RCC 7860 (cell line): ENCODE measurements at regions not wholly inside any gene's neighbourhood (a gene's known extent, or its start where the extent isn't known, plus 50 kb on each side); places are given as distances from the start of the nearest gene placed in this dataset.
"Not testable (repeated sequence)": the region's sequence is repeated elsewhere in the genome, so short reads cannot be mapped to it uniquely, and the experiment has no call there.

Source experiments
- DNase-seq: peaks from one replicate; pipeline ENCODE4 v3.0.0-alpha.2; 2015; ENCODE audit warnings: low spot score
- FAIRE-seq: peaks from 2 replicates; lab custom pipeline; 2012; peaks lifted over from hg19 to GRCh38; lab: Jason Lieb, UNC

- DNase-seq (no peak), FAIRE-seq (no peak)
Measured at GRCh38 chr1:221494670-221495069, 247.2 kb downstream of the DUSP10 start.

GRCh38 chr1:221497046-221497445, 244.8 kb downstream of the DUSP10 start:
- FAIRE-seq (no peak), DNase-seq (no peak)

GRCh38 chr1:221503268-221503667, 238.6 kb downstream of the DUSP10 start:
- DNase-seq: no peak
- FAIRE-seq: no peak

GRCh38 chr1:221509575-221510355, 232.1 kb downstream of the DUSP10 start:
- no peak for FAIRE-seq
- no peak for DNase-seq

GRCh38 chr1:221510793-221511503, 230.9 kb downstream of the DUSP10 start:
- FAIRE-seq: no peak
- DNase-seq: no peak

GRCh38 chr1:221511797-221512196, 230.1 kb downstream of the DUSP10 start:
- DNase-seq: no peak
- no peak for FAIRE-seq

DNA sequence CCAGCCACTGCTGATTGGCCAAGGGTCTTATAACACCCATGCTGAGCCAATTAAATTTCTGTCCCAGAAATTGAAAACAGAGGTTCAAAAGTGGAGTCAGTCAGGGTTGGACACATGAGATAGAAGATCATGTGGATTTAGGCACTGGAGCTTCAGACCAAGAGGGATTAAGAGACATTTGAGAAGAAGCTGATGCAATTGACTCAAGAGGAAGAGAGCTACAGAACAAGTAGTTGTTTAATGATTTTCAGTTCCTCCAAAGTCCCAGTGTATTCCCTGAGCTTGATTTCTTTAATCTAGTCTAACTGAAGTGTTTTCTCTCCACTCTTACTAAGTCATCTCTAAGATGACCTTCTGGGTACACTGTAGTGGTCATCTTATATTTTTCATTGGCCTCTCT, 227.1 kb downstream of the DUSP10 start:
- DNase-seq (no peak), FAIRE-seq (no peak)

DNA sequence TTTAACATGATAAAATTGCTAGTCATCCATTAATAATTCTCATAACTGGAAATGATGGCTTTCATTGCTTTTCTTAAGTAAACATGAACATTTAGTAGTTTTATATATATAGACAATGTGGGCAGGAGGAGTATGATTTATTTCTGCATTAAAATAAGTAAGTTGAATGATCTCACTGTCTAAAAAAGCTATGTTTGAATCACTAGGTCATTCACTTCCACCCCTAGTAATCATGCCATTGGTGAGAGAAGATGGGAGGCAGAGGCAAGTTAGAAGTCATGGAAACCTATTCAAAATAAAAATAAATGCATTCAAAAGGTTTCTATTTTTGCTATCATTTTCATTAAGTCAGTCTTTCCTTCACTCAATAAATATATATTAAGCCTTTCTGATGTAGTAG, 226.4 kb downstream of the DUSP10 start:
- DNase-seq (no peak), FAIRE-seq (no peak)

DNA sequence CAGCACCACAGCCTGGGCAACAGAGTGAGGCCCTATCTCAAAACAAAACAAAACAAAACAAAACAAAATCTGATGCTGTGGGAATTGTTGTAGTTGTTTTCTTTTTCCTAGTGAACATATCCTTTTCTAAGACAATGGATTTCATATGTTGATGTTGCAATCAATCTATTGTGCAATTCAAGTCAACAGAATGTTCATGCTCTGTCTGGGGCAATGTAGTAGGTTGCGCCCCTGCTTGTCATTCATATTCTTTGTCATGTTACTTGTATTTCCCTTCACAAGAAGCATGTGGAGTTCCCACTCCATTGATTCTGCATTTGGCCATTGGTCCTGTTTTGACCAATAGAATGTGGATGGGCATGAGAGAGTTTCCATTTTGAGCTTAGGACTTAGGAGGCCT, 223.9 kb downstream of the DUSP10 start:
- DNase-seq (no peak), FAIRE-seq (no peak)

DNA sequence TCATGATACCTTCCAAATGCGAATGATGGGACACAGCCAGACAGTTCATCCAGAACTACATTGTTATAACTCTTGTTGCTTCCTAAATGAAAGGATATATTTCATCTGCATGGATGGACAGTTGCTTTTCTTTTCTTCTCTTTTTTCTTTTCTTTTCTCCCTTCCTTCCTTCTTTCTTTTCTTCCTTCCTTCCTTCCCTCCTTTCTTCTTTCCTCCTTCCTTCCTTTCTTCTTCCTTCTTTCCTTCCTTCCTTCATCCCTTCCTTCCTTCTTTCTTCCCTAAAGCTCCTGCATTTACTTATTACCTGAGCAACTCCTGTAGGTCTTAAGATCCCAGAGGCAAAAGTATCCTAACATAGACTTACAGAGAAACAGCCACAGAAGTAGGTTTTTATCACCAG, 221.6 kb downstream of the DUSP10 start:
- DNase-seq (no peak), FAIRE-seq (no peak)

DNA sequence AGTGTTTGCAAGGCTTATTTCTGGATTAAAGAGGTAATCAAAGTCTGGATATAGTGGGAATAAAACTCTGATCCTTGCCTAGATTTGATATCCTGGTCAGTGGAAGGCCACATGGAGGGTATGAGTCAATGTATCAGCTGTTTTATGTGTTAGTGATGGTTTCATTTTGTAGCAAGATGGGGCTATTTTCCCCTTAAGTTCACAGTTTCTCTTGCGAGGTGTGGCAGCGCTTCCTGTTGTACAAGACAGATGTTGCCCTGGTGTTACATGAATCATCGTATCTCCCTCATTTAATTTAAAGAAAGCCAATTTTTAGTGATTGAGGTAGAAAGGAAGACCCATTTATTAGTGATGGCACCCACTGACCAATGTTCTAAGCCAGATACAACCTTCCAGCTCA, 220.2 kb downstream of the DUSP10 start:
- FAIRE-seq (no peak), DNase-seq (no peak)

GRCh38 chr1:221522529-221522940, 219.4 kb downstream of the DUSP10 start:
- DNase-seq (no peak), FAIRE-seq (no peak)

- FAIRE-seq: no peak
Measured at GRCh38 chr1:221525749-221526148, 216.1 kb downstream of the DUSP10 start.

GRCh38 chr1:221527302-221527701, 214.6 kb downstream of the DUSP10 start:
- no peak for FAIRE-seq
- DNase-seq: no peak

More at GRCh38 chr1:221525749-221526148, 216.1 kb downstream of the DUSP10 start:
- DNase-seq: no peak

DNA sequence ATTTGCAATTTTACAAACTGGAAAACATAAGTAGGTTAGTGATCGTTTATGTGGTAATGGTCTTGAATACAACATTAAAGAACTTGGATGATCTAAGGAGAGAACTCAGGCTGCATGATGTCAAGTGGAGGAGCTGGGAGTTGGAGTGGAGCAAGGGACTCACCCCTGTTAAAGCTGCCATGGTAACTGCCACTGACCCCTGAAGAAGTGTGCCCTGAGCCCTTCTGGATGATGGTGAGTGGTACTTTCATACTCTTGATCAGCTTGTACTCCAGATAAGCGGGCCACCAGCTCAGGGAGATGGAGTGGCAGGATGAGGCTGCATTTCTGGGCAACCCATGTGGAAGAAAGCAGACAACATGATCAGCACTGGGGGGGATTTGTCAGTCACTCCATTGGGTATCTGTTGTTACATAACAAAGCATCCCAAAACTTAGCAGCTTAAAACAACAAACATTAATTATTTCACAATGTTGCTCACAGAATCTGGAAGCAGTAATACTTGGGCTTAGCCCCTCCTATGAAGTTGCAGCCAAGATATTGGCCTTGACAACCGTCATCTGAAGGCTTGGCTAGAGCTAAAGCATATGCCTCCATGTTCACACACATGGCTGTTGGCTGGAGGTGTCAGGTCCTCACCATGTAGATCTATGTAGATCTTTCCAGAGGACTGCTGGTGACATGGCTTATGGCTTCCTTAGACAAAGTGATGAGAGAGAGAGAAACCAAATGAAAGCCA, 213.8 kb downstream of the DUSP10 start:
- FAIRE-seq (no peak), DNase-seq (no peak)

- not testable (repeated sequence) for FAIRE-seq, DNase-seq
Measured at GRCh38 chr1:221530159-221530558, 211.7 kb downstream of the DUSP10 start.

GRCh38 chr1:221530791-221531190, 211.1 kb downstream of the DUSP10 start:
- DNase-seq (no peak), FAIRE-seq (no peak)

DNA sequence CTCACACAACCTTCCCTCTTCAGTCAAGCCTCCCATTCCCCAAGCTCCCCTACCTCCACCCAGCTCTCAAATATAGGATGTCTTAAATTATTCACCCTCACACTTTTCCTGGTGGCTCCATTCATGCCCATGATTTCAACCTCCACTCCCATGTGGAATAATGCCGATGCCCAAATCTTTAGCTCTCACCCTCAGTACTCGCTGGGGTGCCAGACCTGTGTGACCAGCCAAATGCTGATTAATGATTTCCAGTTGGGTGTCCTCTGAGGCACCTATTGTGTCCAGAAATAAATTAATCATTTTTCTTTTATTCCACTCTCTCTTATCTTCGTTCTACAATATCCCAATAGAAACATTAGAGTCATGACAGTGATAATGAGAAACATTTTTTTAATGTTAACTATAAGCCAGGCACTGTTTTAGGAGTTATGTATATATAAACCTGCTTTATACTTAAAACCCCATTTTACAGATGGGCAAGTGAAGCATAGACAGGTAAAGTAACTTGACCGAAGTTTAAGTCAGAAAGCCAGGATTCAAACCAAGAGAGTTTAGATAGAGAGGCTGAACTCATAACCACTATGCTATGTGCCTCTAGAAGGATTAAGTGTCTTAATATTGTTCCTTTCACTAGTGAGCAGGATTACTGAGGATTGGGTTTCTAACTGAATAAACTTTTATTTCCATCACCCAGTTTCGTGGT, 209.7 kb downstream of the DUSP10 start:
- FAIRE-seq: no peak
- DNase-seq: no peak

GRCh38 chr1:221541296-221541695, 200.6 kb downstream of the DUSP10 start:
- DNase-seq (no peak), FAIRE-seq (no peak)

GRCh38 chr1:221543529-221544120, 198.3 kb downstream of the DUSP10 start:
- FAIRE-seq (peak; percentile 64), DNase-seq (no peak)

DNA sequence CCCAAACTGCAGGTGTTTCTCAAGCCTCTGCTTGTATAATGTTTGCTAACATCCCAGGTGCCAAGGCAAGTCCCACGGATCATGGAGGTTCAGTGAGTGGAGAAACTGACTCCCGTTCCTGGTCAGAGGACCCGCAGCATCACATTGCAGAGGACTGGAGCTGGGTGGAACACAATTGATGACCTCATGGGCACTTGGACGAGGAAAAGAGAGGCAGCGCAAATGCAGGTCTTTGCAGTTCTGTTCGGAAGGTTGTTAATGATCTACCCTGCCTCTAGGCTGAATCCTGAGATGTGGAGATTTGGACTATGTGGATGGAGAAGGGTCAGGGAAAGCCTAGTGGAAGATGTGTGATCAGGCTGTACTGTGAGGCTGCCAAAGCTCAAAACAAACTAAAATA, 192.9 kb downstream of the DUSP10 start:
- DNase-seq (no peak), FAIRE-seq (no peak)
